HTR-8/SVneo (cell line): ENCODE measurements at regions not wholly inside any gene's neighbourhood (a gene's known extent, or its start where the extent isn't known, plus 50 kb on each side); places are given as distances from the start of the nearest gene placed in this dataset.
A peak's percentile ranks its signal among the peaks of the same experiment; 100 is the strongest.
"Not testable (repeated sequence)": the region's sequence is repeated elsewhere in the genome, so short reads cannot be mapped to it uniquely, and the experiment has no call there.

ENCODE experiments used
- DNase-seq: peaks from one replicate; pipeline ENCODE4 v3.0.0; 2011; ENCODE audit warnings: low spot score, mixed read lengths; ENCODE audit not compliant: insufficient read length
- FAIRE-seq: peaks from 2 replicates; lab custom pipeline; 2011; peaks lifted over from hg19 to GRCh38; lab: Jason Lieb, UNC

DNA sequence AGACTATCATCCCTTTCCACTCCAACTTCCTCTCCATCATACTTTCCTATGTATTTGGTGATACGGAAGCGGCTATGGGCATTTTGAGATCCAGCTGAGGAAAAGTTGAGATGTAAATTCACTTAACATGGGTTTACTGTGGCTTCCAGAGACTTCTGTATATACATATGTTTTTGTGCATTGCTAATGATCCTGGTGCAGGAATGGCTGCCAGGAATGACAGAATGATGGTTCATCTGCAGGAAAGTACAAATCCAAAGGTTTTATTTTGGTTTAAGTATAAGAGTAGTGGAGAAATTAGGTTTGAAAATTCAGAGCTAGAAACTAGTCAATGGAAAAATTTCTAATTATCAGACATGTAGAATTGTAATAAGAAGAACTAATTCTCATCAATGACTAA, 95.0 kb upstream of the PAM start:
- FAIRE-seq = no peak
- no peak for DNase-seq

DNA sequence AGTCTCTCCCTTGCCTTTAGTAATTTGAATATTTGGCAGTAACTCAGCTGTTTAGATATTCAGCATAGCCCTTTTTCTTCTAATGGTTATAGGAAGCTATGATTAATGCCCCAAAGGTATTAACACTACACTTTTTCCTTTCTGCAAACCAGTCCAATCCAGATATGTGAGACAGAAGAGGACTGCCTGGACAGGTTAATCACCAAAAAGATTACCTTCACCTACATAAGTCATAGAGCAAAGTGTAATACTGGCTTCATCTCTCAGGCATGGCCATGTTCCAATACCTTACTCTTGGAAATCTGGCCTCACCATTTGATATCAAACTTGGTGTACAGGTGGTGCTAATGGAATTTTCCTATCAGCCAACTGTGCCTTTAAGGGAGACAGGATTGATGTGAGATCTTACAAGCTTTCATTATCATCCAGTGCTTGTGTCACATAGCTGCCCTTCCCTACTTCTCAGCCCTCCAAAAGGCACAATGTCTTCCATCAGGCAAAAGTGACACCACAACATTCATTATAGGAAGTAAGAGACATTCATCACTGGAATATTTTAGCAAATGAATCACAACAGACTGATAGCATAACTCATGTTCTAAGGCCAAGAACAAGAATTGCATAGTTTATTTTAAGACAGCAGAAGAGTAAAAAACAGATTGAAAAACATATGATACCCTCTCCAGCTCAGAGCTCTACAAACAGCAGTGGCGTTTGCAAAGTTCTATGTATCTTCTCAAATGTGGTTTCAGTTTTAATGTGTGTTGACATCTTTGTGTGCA, 91.2 kb upstream of the PAM start:
- no peak for DNase-seq
- no peak for FAIRE-seq

GRCh38 chr5:102664616-102665335, 90.3 kb upstream of the PAM start:
- FAIRE-seq = no peak

GRCh38 chr5:102666164-102666946, 88.8 kb upstream of the PAM start:
- no peak for FAIRE-seq

More at GRCh38 chr5:102664616-102665335, 90.3 kb upstream of the PAM start:
- DNase-seq = no peak

DNA sequence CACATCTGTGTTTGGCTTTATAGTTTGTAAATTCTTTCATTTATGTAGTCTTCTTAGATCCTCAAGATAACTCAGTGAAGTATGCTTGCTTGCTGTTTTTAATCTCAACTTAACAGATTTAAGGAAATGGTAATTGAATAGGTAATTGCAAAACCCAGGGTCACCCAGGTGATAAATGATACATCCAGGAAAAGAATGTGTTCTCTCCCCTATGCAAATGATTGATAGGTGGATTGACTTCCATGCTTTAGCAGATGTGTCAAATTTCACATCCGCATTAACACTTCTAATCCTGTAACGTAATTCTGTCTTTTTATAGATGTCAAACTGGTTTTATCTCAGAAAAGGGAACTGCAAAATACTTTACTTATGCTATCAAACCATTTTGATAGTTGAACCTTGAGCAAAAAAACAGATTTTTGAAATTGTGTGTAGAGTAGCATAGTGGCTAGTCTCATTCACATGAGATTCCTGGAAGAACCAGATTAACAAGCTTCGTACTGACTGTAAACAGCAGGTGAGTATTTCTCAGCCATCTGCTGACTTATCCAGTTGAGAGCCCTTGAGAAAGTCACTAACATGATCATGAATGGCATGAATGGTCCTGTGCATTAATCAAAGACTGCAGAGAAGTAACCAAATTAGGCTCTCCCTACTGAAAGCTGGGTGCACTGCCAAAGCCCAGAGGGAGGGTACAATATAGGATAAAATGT, 86.7 kb upstream of the PAM start:
- FAIRE-seq (no peak), DNase-seq (no peak)

More at GRCh38 chr5:102666164-102666946, 88.8 kb upstream of the PAM start:
- no peak for DNase-seq

GRCh38 chr5:102670224-102670836, 84.8 kb upstream of the PAM start:
- FAIRE-seq (no peak), DNase-seq (peak; percentile 29)

DNA sequence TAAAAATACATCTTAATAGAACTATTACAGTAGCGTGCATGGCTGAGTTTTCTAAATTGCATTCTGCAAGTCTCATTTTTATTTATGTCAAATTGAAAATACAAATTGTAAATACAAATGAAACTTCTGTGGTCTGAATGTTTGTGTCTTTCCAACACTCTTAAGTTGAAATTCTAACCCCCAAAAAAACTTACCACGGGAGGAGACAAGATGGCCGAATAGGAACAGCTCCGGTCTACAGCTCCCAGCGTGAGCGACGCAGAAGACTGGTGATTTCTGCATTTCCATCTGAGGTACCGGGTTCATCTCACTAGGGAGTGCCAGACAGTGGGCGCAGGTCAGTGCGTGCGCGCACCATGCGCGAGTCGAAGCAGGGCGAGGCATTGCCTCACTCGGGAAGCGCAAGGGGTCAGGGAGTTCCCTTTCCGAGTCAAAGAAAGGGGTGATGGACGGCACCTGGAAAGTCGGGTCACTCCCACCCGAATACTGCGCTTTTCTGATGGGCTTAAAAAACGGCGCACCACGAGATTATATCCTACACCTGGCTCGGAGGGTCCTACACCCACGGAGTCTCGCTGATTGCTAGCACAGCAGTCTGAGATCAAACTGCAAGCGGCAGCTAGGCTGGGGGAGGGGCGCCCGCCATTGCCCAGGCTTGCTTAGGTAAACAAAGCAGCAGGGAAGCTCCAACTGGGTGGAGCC, 83.9 kb upstream of the PAM start:
- DNase-seq, FAIRE-seq: not testable (repeated sequence)

DNA sequence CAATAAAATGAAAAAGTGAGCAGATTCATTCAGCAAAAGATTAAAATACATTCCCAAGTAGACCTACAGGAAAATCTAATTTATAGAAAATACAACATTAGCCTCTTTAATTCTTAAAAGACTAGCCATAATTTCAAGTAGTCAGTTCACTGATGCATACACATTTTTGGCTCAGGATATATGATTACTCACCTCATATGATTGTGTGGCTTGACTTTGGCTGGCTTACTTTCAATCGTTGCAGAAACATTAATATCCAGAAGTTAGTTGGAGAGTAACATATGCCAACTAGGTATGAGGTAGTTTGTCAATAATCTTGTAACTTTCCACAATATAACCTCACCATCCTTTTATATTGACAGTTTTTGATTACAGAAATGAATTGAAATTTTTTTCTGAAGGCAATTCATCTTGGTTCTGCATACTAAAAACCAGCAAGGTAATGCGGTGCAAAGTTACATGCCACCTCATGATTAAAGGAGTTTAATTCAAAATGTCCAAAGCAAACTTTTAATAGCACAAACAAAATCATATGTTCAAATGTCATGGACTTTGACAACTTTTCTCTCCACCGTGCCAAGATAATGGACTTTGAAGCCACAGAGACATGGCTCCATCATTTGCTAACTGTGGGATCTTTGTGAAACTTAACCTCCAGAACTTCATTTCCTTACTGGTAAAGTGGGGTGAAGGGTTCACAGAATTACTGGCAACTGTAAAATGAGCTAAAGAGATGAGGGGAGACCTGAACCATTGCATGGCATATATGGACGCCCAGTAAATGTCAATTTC, 76.6 kb upstream of the PAM start:
- FAIRE-seq (no peak), DNase-seq (no peak)

- peak; percentile 63 for DNase-seq
- FAIRE-seq = peak; percentile 72
Observed at GRCh38 chr5:102681403-102681983, 73.6 kb upstream of the PAM start.

GRCh38 chr5:102682101-102682647, 72.9 kb upstream of the PAM start:
- FAIRE-seq (no peak), DNase-seq (no peak)

GRCh38 chr5:102688076-102688475, 67.0 kb upstream of the PAM start:
- not testable (repeated sequence) for DNase-seq, FAIRE-seq

DNA sequence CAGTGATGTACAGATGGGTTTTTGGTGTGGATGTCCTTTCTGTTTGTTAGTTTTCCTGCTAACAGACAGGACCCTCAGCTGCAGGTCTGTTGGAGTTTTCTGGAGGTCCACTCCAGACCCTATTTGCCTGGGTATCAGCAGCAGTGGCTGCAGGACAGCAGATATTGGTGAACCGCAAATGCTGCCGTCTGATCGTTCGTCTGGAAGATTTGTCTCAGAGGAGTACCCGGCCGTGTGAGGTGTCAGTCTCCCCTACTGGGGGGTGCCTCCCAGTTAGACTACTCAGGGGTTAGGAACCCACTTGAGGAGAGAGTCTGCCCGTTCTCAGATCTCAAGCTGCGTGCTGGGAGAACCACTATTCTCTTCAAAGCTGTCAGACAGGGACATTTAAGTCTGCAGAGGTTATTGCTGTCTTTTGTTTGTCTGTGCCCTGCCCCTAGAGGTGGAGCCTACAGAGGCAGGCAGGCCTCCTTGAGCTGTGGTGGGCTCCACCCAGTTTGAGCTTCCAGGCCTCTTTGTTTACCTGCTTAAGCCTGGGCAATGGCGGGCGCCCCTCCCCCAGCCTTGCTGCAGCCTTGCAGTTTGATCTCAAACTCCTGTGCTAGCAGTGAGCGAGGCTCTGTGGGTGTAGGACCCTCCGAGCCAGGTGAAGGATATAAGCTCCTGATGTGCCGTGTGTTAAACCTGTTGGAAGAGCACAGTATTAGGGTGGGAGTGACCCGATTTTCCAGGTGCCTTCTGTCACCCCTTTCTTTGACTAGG, 66.3 kb upstream of the PAM start:
- not testable (repeated sequence) for FAIRE-seq, DNase-seq

DNA sequence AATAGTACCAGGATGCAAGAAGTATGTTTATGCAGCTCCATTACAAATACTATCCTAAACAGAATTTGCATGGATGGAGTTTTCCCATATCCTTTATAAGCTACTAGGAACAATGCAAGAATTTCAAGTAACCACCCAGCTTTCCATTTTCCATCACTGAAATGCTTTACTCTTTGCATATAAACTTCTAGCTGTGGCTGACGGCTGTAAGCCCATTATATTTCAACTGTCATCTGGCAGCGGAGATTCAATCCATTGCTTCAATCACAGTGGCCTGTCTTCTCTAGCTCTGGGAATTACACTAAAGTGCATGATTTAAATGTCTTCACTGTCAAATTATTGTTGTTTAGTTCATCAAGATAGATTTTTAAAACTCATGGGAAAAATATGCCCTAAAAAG, 64.2 kb upstream of the PAM start:
- no peak for FAIRE-seq
- no peak for DNase-seq

DNA sequence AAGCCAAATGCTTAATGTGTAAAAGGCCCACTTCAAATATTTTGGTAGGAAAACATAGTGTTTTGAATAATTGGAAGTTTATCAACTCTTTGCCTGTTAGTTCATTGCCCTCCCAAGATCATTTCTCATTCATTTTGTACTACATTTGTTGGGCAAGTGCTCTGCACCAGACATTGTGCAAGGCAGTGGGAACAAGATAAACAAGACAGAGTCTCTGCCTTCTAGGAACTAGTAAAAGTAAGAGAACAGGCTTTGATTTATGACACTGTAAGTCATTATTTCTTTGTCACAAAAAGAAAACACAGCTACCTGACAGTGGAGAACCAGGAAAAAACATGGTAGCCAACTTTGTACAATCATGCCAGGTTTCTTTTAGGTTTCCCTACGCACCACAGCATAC, 63.7 kb upstream of the PAM start:
- no peak for DNase-seq
- FAIRE-seq = no peak

DNA sequence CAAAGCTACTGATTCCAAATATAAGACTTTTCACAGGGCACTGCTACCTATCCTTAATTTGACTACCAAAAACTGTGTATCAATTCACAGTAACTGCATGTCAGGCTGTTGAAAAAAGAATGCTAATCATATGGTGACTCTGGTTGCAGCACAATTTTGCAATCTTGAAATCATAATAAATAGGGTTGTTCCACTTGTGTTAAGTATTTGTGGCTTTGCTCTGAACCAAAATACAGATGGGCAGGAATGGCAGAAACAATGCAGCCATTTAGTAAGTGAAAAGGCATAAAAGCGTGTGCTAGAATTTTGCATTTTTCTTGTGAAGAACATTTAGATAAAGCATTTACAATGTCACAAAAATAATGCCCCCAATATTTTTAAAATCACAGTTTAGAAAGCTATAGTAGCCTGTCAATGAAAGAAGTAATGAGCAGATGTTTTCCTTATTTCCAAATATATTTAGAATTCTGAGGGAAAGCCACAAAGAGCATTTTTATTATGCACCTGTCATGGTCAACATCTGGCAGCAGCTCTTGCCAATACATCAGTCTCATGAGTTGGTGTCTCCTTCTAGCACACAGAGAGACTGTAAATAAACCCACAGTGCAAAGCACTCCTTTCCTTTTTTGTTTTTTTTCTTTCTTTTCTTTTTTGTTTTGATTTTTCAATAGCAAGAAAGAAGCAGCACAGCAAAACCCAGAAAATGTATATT, 54.8 kb upstream of the PAM start:
- no peak for DNase-seq
- no peak for FAIRE-seq

DNA sequence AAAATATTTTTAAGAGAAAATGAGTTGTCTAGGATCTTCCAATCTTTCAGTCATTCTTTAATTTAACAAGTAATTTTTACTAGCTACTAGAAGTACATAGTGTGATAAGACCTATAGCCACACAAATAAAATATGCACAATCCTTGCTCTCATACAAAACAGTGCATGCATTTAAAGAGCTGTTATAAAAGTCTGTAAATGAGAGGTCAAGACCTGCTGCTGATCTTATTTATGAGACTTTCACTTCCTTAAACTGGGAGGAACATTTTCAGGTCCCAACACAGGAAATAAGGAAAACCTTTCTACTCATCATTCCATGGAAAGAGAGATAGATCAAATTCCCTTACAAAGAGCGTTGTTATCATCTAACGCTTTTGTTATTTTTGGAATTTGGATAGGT, 54.2 kb upstream of the PAM start:
- FAIRE-seq = no peak
- DNase-seq = no peak
